ENCODE measurements at regions not wholly inside any gene's neighbourhood (a gene's known extent, or its start where the extent isn't known, plus 50 kb on each side); places are given as distances from the start of the nearest gene placed in this dataset.
A peak's percentile ranks its signal among the peaks of the same experiment; 100 is the strongest.

GRCh38 chr2:138185827-138186226 is 221.6 kb downstream of the HNMT start:
- 97% methylated on average over 5 of the region's 5 CpGs for WGBS (ENCODE audit: low lambda C conversion rate, missing lambda C conversion rate)
- Histone ChIP-seq H3K4me2 (no peak overlapping the region), H3K4me1 (ENCODE audit: insufficient read depth) (no peaks in the 10 kb centered on the region), H3K79me2 (no peaks in the 10 kb centered on the region), H2AFZ (no peak overlapping the region), H3K27me3 (no peaks in the 10 kb centered on the region), H3K4me3 (no peak overlapping the region), H3K36me3 (replicated peaks; ENCODE audit: insufficient read depth, low read depth) (no peaks in the 10 kb centered on the region), H3K9me2 (replicated peaks; ENCODE audit: insufficient read depth) (no peaks in the 10 kb centered on the region), H3K9me3 (ENCODE audit: low read depth) (no peaks in the 10 kb centered on the region), H3K27ac (no peak overlapping the region), H4K20me1 (ENCODE audit: insufficient read depth, poor library complexity, severe bottlenecking) (no peaks in the 10 kb centered on the region)
- DNase-seq (ENCODE audit: low spot score) = no peak
- TF ChIP-seq EZH2 (IDR thresholded peaks at IDR 0.05; ENCODE audit: borderline replicate concordance) (no peak), EZH2phosphoT487 (IDR thresholded peaks at IDR 0.05; ENCODE audit: low read depth, severe bottlenecking, unreplicated experiment) (no peak)

GRCh38 chr2:138187221-138187620 is 222.9 kb downstream of the HNMT start:
- H3K9me2 ChIP-seq (replicated peaks; ENCODE audit: insufficient read depth) = no peaks in the 10 kb centered on the region
- no peaks in the 10 kb centered on the region for H3K4me1 ChIP-seq (ENCODE audit: insufficient read depth)
- H4K20me1 ChIP-seq (ENCODE audit: insufficient read depth, poor library complexity, severe bottlenecking) = no peaks in the 10 kb centered on the region
- H3K9me3 ChIP-seq (ENCODE audit: low read depth) = no peaks in the 10 kb centered on the region
- H3K27me3 ChIP-seq = no peaks in the 10 kb centered on the region
- H3K4me2 ChIP-seq = no peak overlapping the region
- H3K79me2 ChIP-seq = no peaks in the 10 kb centered on the region
- WGBS (ENCODE audit: low lambda C conversion rate, missing lambda C conversion rate) = 92% methylated on average over 5 of the region's 5 CpGs
- no peaks in the 10 kb centered on the region for H3K36me3 ChIP-seq (replicated peaks; ENCODE audit: insufficient read depth, low read depth)
- no peak overlapping the region for H3K27ac ChIP-seq
- no peak for DNase-seq (ENCODE audit: low spot score)
- H2AFZ ChIP-seq = no peak overlapping the region
- no peak overlapping the region for H3K4me3 ChIP-seq
- TF ChIP-seq CTCF (IDR thresholded peaks at IDR 0.05; ENCODE audit: poor library complexity) (no peak), EZH2 (IDR thresholded peaks at IDR 0.05; ENCODE audit: borderline replicate concordance) (no peak), EZH2phosphoT487 (IDR thresholded peaks at IDR 0.05; ENCODE audit: low read depth, severe bottlenecking, unreplicated experiment) (no peak)

- no peak overlapping the region for H3K27ac ChIP-seq
- H3K9me3 ChIP-seq (ENCODE audit: low read depth) = no peaks in the 10 kb centered on the region
- WGBS (ENCODE audit: low lambda C conversion rate, missing lambda C conversion rate) = 95% methylated on average over 2 of the region's 2 CpGs
- H3K4me3 ChIP-seq = no peak overlapping the region
- H4K20me1 ChIP-seq (ENCODE audit: insufficient read depth, poor library complexity, severe bottlenecking) = no peaks in the 10 kb centered on the region
- no peaks in the 10 kb centered on the region for H3K79me2 ChIP-seq
- TF ChIP-seq CTCF (IDR thresholded peaks at IDR 0.05; ENCODE audit: poor library complexity) (no peak), EZH2 (IDR thresholded peaks at IDR 0.05; ENCODE audit: borderline replicate concordance) (no peak), EZH2phosphoT487 (IDR thresholded peaks at IDR 0.05; ENCODE audit: low read depth, severe bottlenecking, unreplicated experiment) (no peak)
- H3K36me3 ChIP-seq (replicated peaks; ENCODE audit: insufficient read depth, low read depth) = no peaks in the 10 kb centered on the region
- no peaks in the 10 kb centered on the region for H3K27me3 ChIP-seq
- H3K4me1 ChIP-seq (ENCODE audit: insufficient read depth) = peaks cover 4% of the 10 kb centered on the region
- DNase-seq (ENCODE audit: low spot score) = no peak
- no peaks in the 10 kb centered on the region for H3K9me2 ChIP-seq (replicated peaks; ENCODE audit: insufficient read depth)
- no peak overlapping the region for H3K4me2 ChIP-seq
- no peak overlapping the region for H2AFZ ChIP-seq
Observed at GRCh38 chr2:138190999-138191398, 226.7 kb downstream of the HNMT start.

GRCh38 chr2:138193416-138194213 is 229.3 kb downstream of the HNMT start:
- Histone ChIP-seq H3K9me3 (ENCODE audit: low read depth) (no peaks in the 10 kb centered on the region), H4K20me1 (ENCODE audit: insufficient read depth, poor library complexity, severe bottlenecking) (no peaks in the 10 kb centered on the region), H3K4me2 (no peak overlapping the region), H2AFZ (no peak overlapping the region), H3K4me3 (no peak overlapping the region), H3K9me2 (replicated peaks; ENCODE audit: insufficient read depth) (no peaks in the 10 kb centered on the region), H3K79me2 (no peaks in the 10 kb centered on the region), H3K27me3 (no peaks in the 10 kb centered on the region), H3K27ac (no peak overlapping the region), H3K36me3 (replicated peaks; ENCODE audit: insufficient read depth, low read depth) (no peaks in the 10 kb centered on the region), H3K4me1 (ENCODE audit: insufficient read depth) (peaks cover 4% of the 10 kb centered on the region)
- TF ChIP-seq EZH2 (IDR thresholded peaks at IDR 0.05; ENCODE audit: borderline replicate concordance) (no peak), CTCF (IDR thresholded peaks at IDR 0.05; ENCODE audit: poor library complexity) (no peak), EZH2phosphoT487 (IDR thresholded peaks at IDR 0.05; ENCODE audit: low read depth, severe bottlenecking, unreplicated experiment) (no peak)
- DNase-seq (ENCODE audit: low spot score) = peak; percentile 15
- 72% methylated on average over 8 of the region's 8 CpGs for WGBS (ENCODE audit: low lambda C conversion rate, missing lambda C conversion rate)

Measured in hepatocyte (in vitro differentiated cells).